ENCODE measurements at regions not wholly inside any gene's neighbourhood (a gene's known extent, or its start where the extent isn't known, plus 50 kb on each side); places are given as distances from the start of the nearest gene placed in this dataset.

DNA sequence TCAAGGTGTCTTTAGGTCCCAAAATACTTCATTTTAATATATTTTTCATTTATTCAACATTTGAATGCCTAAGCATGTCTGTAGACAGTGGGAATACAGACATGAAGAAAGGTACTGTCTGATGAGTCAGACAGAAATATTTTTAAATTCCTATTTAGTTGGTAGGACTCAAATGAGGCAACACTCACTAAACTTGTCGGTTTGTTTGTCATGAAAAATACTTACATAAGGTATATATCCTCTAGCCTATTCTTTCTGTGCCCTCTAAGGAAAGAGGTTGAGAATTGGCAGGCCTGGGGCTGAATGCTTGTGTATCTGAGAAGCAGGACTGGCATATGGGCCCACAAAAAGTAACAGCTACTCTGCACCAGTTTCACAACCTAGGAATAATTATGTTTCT, 423.6 kb upstream of the MDFIC2 start:
- TF ChIP-seq, protein P1, sequence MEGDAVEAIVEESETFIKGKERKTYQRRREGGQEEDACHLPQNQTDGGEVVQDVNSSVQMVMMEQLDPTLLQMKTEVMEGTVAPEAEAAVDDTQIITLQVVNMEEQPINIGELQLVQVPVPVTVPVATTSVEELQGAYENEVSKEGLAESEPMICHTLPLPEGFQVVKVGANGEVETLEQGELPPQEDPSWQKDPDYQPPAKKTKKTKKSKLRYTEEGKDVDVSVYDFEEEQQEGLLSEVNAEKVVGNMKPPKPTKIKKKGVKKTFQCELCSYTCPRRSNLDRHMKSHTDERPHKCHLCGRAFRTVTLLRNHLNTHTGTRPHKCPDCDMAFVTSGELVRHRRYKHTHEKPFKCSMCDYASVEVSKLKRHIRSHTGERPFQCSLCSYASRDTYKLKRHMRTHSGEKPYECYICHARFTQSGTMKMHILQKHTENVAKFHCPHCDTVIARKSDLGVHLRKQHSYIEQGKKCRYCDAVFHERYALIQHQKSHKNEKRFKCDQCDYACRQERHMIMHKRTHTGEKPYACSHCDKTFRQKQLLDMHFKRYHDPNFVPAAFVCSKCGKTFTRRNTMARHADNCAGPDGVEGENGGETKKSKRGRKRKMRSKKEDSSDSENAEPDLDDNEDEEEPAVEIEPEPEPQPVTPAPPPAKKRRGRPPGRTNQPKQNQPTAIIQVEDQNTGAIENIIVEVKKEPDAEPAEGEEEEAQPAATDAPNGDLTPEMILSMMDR (optimal IDR thresholded peaks at IDR 0.05 in 1 of 3, IDR thresholded peaks at IDR 0.05 in 1 of 3, conservative IDR thresholded peaks at IDR 0.05 in 1 of 3; ENCODE audit: extremely low read depth in 1 of 3, insufficient read depth in 2 of 3, low read length in 3 of 3), result no peak
- TF ChIP-seq EZH2 (IDR thresholded peaks at IDR 0.05; ENCODE audit: low read length), result no peak
